ENCODE measurements at regions not wholly inside any gene's neighbourhood (a gene's known extent, or its start where the extent isn't known, plus 50 kb on each side); places are given as distances from the start of the nearest gene placed in this dataset.

- Histone ChIP-seq H3K27ac (no peak overlapping the region), H3K9me3 (no peaks in the 10 kb centered on the region), H3K4me1 (no peaks in the 10 kb centered on the region), H3K36me3 (replicated peaks in 1 of 2; ENCODE audit: insufficient read depth in 1 of 2, low read depth in 2 of 2) (no peaks in the 10 kb centered on the region), H3K27me3 (no peaks in the 10 kb centered on the region), H3K4me3 (no peak overlapping the region)
- intact Hi-C loops (cut with DNase I) = no loop called here
- TF ChIP-seq POLR2A (IDR thresholded peaks at IDR 0.05) (no peak), CTCF (IDR thresholded peaks at IDR 0.05) (no peak)
- ATAC-seq (no peak), DNase-seq (no peak)
Measured at GRCh38 chr16:61371881-61372280, 664.4 kb downstream of the CDH8 start.

GRCh38 chr16:61371388-61371787 lies 664.9 kb downstream of the CDH8 start:
- TF ChIP-seq POLR2A (IDR thresholded peaks at IDR 0.05) (no peak), CTCF (IDR thresholded peaks at IDR 0.05) (no peak)
- Histone ChIP-seq H3K4me3 (no peak overlapping the region), H3K36me3 (replicated peaks in 1 of 2; ENCODE audit: insufficient read depth in 1 of 2, low read depth in 2 of 2) (no peaks in the 10 kb centered on the region), H3K4me1 (no peaks in the 10 kb centered on the region), H3K9me3 (no peaks in the 10 kb centered on the region), H3K27ac (no peak overlapping the region), H3K27me3 (no peaks in the 10 kb centered on the region)
- ATAC-seq (no peak), DNase-seq (no peak)
- WGBS, 2 donors = 59 to 64% methylated on average over 2 of the region's 2 CpGs
- intact Hi-C loops (cut with DNase I) = no loop called here

- Histone ChIP-seq H3K9me3 (no peaks in the 10 kb centered on the region), H3K27me3 (no peaks in the 10 kb centered on the region), H3K36me3 (replicated peaks in 1 of 2; ENCODE audit: insufficient read depth in 1 of 2, low read depth in 2 of 2) (no peaks in the 10 kb centered on the region), H3K4me3 (no peak overlapping the region), H3K4me1 (no peaks in the 10 kb centered on the region), H3K27ac (no peak overlapping the region)
- no peak for ATAC-seq
- TF ChIP-seq CTCF (IDR thresholded peaks at IDR 0.05) (no peak), POLR2A (IDR thresholded peaks at IDR 0.05) (no peak)
- intact Hi-C loops (cut with DNase I) = no loop called here
- DNase-seq = no peak
- WGBS, 2 donors = 7 to 8% methylated on average over 2 of the region's 2 CpGs
Measured at GRCh38 chr16:61370564-61370963, 665.7 kb downstream of the CDH8 start.

- no peaks in the 10 kb centered on the region for H3K9me3 ChIP-seq
- intact Hi-C loops (cut with DNase I) = no loop called here
- H3K4me3 ChIP-seq = no peak overlapping the region
- ATAC-seq (no peak), DNase-seq (no peak)
- no peak overlapping the region for H3K27ac ChIP-seq
- H3K27me3 ChIP-seq = no peaks in the 10 kb centered on the region
- H3K36me3 ChIP-seq (replicated peaks in 1 of 2; ENCODE audit: insufficient read depth in 1 of 2, low read depth in 2 of 2) = no peaks in the 10 kb centered on the region
- 35 to 37% methylated on average over 2 of the region's 2 CpGs for WGBS, 2 donors
- TF ChIP-seq POLR2A (IDR thresholded peaks at IDR 0.05) = no peak
- TF ChIP-seq CTCF (IDR thresholded peaks at IDR 0.05) = no peak
- no peaks in the 10 kb centered on the region for H3K4me1 ChIP-seq
Measured at GRCh38 chr16:61366006-61366405, 670.2 kb downstream of the CDH8 start.

GRCh38 chr16:61364990-61365389 lies 671.2 kb downstream of the CDH8 start:
- ATAC-seq (no peak), DNase-seq (no peak)
- H3K4me1 ChIP-seq = no peaks in the 10 kb centered on the region
- H3K9me3 ChIP-seq = no peaks in the 10 kb centered on the region
- WGBS, 2 donors = 35 to 47% methylated on average over 3 of the region's 3 CpGs
- intact Hi-C loops (cut with DNase I) = no loop called here
- no peaks in the 10 kb centered on the region for H3K27me3 ChIP-seq
- TF ChIP-seq POLR2A (IDR thresholded peaks at IDR 0.05) (no peak), CTCF (IDR thresholded peaks at IDR 0.05) (no peak)
- H3K36me3 ChIP-seq (replicated peaks in 1 of 2; ENCODE audit: insufficient read depth in 1 of 2, low read depth in 2 of 2) = no peaks in the 10 kb centered on the region
- H3K4me3 ChIP-seq = no peak overlapping the region
- no peak overlapping the region for H3K27ac ChIP-seq
